Tibial nerve (tissue), 4 donors: ENCODE measurements at regions not wholly inside any gene's neighbourhood (a gene's known extent, or its start where the extent isn't known, plus 50 kb on each side); places are given as distances from the start of the nearest gene placed in this dataset.
"Not testable (repeated sequence)": the region's sequence is repeated elsewhere in the genome, so short reads cannot be mapped to it uniquely, and the experiment has no call there.

Source experiments
- DNase-seq, 2 donors: peaks; one replicate each; pipeline ENCODE4 v3.0.0-alpha.2; 2019; ENCODE audit warnings: low spot score in 2 of 2
- H3K27ac ChIP-seq, 4 donors: fragments of 200-600 bp; sonication (generic) in 3 of 4; one replicate each; pipeline ENCODE4 v1.5.1; 2017 to 2019; ENCODE audit warnings: mild to moderate bottlenecking in 1 of 4
- H3K27me3 ChIP-seq, 2 donors: fragments of 200-600 bp; sonication (generic) in 1 of 2; one replicate each; pipeline versions ENCODE4 v1.5.1 to v1.6.0; 2017 to 2019
- H3K36me3 ChIP-seq, 3 donors: fragments of 200-600 bp; sonication (generic); one replicate each; pipeline ENCODE4 v1.5.1; 2018 to 2019
- H3K4me1 ChIP-seq, 4 donors: fragments of 200-600 bp; sonication (generic) in 3 of 4; one replicate each; pipeline ENCODE4 v1.5.1; 2017 to 2019
- H3K4me3 ChIP-seq, 4 donors: fragments of 200-600 bp; sonication (generic) in 3 of 4; one replicate each; pipeline ENCODE4 v1.5.1; 2017 to 2019; ENCODE audit warnings: mild to moderate bottlenecking in 1 of 4, moderate library complexity in 1 of 4
- H3K9me3 ChIP-seq, 4 donors: fragments of 200-600 bp; sonication (generic) in 3 of 4; one replicate each; pipeline ENCODE4 v1.5.1; 2017 to 2019
- EP300 ChIP-seq, 2 donors: sonication (generic); formaldehyde crosslinking; IDR thresholded peaks; one replicate each; pipeline ENCODE4 v1.6.1; 2017; ENCODE audit warnings: antibody characterized with exemption in 2 of 2, mild to moderate bottlenecking in 1 of 2
- POLR2A ChIP-seq, 2 donors: fragments of 450-650 bp; IDR thresholded peaks; one replicate each; pipeline ENCODE4 v1.6.1; 2017; ENCODE audit warnings: antibody characterized with exemption in 2 of 2, mild to moderate bottlenecking in 2 of 2, moderate library complexity in 2 of 2
- WGBS, 2 donors: methylation state at CpG; one replicate each; pipeline ENCODE4 v1.1.5; 2018; 5-methylcytosine and 5-hydroxymethylcytosine counted together
- TF ChIP-seq, protein P1 (sequence below), 5 experiments: fragments of 200-600 bp in 3 of 5; fragments of 450-650 bp in 2 of 5; sonication (generic) in 3 of 5; IDR thresholded peaks; one replicate each; pipeline ENCODE4 v1.5.1; 2016 to 2019; ENCODE audit warnings: antibody characterized with exemption in 5 of 5, mild to moderate bottlenecking in 3 of 5, moderate library complexity in 2 of 5

DNA sequence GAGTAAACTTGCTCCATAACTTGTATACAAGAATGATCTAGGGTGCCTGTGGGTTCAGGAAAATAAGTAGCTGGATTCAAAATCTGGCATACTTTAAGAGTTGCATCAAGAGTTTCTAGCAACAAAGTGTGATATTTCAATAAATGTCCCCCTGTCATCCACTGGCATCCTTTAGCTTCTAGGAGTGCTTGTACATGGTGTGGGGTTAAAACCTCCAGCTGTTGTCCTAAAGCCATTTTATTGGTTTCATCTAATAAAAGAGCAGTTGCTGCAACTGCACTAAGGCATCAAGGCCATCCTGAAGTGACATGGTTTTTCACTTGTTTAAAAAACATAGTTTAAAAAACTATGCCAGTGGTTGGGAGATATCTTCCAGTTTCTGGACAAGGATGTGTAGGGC lies 148.4 kb downstream of the INHBA start:
- Histone ChIP-seq H3K27ac (no peak overlapping the region), H3K9me3 (peaks cover 0 to 7% (median 0%) of the 10 kb centered on the region in 4 donors), H3K4me3 (no peak overlapping the region), H3K36me3 (no peaks in the 10 kb centered on the region), H3K4me1 (no peaks in the 10 kb centered on the region), H3K27me3 (no peaks in the 10 kb centered on the region)
- no peak for DNase-seq
- TF ChIP-seq EP300 (IDR thresholded peaks at IDR 0.05) = no peak

DNA sequence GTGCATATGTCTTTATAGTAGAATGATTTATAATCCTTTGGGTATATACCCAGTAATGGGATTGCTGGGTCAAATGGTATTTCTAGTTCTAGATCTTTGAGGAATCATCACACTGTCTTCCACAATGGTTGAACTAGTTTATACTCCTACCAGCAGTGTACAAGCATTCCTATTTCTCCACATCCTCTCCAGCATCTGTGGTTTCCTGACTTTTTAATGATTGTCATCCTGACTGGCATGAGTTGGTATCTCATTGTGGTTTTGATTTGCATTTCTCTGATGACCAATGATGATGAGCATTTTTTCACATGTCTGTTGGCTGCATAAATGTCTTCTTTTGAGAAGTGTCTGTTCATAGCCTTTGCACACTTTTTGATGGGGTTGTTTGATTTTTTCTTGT lies 152.8 kb downstream of the INHBA start:
- not testable (repeated sequence) for H3K27ac ChIP-seq, H3K36me3 ChIP-seq, H3K4me3 ChIP-seq, H3K9me3 ChIP-seq, H3K27me3 ChIP-seq, DNase-seq, H3K4me1 ChIP-seq

- Histone ChIP-seq H3K36me3 (no peaks in the 10 kb centered on the region), H3K9me3 (no peaks in the 10 kb centered on the region), H3K27me3 (no peaks in the 10 kb centered on the region), H3K27ac (no peak overlapping the region), H3K4me1 (no peaks in the 10 kb centered on the region), H3K4me3 (no peak overlapping the region)
- no peak for TF ChIP-seq POLR2A (IDR thresholded peaks at IDR 0.05)
- TF ChIP-seq, protein P1, sequence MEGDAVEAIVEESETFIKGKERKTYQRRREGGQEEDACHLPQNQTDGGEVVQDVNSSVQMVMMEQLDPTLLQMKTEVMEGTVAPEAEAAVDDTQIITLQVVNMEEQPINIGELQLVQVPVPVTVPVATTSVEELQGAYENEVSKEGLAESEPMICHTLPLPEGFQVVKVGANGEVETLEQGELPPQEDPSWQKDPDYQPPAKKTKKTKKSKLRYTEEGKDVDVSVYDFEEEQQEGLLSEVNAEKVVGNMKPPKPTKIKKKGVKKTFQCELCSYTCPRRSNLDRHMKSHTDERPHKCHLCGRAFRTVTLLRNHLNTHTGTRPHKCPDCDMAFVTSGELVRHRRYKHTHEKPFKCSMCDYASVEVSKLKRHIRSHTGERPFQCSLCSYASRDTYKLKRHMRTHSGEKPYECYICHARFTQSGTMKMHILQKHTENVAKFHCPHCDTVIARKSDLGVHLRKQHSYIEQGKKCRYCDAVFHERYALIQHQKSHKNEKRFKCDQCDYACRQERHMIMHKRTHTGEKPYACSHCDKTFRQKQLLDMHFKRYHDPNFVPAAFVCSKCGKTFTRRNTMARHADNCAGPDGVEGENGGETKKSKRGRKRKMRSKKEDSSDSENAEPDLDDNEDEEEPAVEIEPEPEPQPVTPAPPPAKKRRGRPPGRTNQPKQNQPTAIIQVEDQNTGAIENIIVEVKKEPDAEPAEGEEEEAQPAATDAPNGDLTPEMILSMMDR (IDR thresholded peaks at IDR 0.05) = no peak
- TF ChIP-seq EP300 (IDR thresholded peaks at IDR 0.05) = no peak
- 87 to 89% methylated on average over 5 of the region's 5 CpGs for WGBS, 2 donors
- DNase-seq = no peak
Observed at GRCh38 chr7:41544241-41544640, 158.6 kb downstream of the INHBA start.

DNA sequence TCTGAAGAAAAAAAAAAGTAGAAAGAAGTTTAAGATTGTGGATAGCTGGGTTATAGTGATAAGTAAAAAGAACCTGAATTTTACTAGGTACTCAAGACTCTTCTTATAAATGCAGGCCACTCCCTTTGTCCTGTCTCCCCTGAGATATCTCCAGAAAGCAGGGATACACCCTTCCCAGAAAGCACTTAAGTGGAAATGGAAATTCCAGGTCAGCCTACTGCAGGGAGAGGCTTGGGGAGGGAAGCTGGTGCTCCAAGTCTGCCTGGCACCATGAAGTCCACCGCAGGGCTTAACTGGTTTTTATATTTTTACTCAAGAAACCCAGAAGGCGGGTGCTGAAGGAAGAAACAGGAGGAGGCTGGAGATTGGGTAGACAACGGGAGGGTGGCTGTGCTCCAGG lies 162.3 kb downstream of the INHBA start:
- no peak overlapping the region for H3K4me3 ChIP-seq
- peaks cover 0 to 2% (median 0%) of the 10 kb centered on the region in 4 donors for H3K4me1 ChIP-seq
- no peak for TF ChIP-seq POLR2A (IDR thresholded peaks at IDR 0.05)
- TF ChIP-seq, protein P1 (IDR thresholded peaks at IDR 0.05) = no peak
- TF ChIP-seq EP300 (IDR thresholded peaks at IDR 0.05) = no peak
- no peaks in the 10 kb centered on the region for H3K36me3 ChIP-seq
- no peaks in the 10 kb centered on the region for H3K27me3 ChIP-seq
- 91 to 96% methylated on average over 3 of the region's 3 CpGs for WGBS, 2 donors
- DNase-seq = no peak
- H3K9me3 ChIP-seq = no peaks in the 10 kb centered on the region
- no peak overlapping the region for H3K27ac ChIP-seq

DNA sequence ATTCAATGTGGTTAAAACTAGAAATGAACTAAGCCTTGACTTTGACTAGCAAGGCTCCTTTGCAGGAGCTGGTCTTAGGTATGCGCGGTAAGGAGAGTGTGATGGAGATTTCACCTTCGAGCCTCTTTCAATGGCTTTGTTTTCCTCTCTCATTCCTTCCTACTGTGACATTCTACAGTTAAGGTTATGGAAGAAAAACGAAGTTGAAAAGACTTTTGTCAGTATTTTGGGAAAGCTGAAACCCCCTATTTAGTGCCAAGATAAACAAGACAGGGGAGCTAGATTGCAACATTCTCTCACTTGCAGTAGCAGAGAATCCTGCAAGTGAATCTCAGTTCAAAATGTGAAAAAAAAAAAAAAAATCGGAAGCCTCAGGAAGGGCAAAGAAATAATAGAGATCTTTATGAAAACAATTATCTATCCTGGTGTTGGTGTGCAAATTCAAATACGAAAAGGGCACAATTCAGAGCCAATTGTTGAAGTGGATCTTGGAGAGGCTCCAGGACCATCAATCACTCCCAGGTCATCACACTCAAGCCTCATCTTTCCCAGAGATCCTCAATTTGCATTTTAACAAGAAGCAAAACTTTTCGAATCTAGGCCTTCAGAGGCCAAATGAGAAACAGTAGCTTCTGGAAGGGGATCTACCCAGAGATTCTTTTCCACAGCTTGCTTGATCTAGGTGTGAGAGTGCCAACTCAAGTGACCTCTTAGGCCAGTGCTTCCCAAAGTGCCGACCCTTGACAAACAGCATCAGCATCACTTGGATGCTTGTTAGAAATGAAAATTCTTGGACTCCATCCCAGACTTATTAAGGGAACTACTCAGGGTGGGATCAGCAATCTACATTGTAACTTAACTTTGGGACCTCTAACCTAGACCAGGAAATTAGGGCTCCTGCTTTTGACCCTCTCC lies 163.8 kb downstream of the INHBA start:
- H3K9me3 ChIP-seq = no peaks in the 10 kb centered on the region
- DNase-seq = no peak
- WGBS, 2 donors = 26 to 31% methylated on average over 8 of the region's 8 CpGs
- H3K4me1 ChIP-seq = peaks cover 0 to 2% (median 0%) of the 10 kb centered on the region in 4 donors
- H3K27ac ChIP-seq = no peak overlapping the region
- TF ChIP-seq EP300 (IDR thresholded peaks at IDR 0.05) (no peak), POLR2A (IDR thresholded peaks at IDR 0.05) (no peak)
- TF ChIP-seq, protein P1 (IDR thresholded peaks at IDR 0.05) = no peak
- no peak overlapping the region for H3K4me3 ChIP-seq
- no peaks in the 10 kb centered on the region for H3K27me3 ChIP-seq
- H3K36me3 ChIP-seq = no peaks in the 10 kb centered on the region

GRCh38 chr7:41536873-41537665 lies 165.8 kb downstream of the INHBA start:
- Histone ChIP-seq H3K36me3 (no peaks in the 10 kb centered on the region), H3K27ac (no peak overlapping the region), H3K4me1 (peaks cover 0 to 2% (median 0%) of the 10 kb centered on the region in 4 donors), H3K27me3 (no peaks in the 10 kb centered on the region), H3K9me3 (no peaks in the 10 kb centered on the region), H3K4me3 (no peak overlapping the region)
- WGBS, 2 donors = 89 to 92% methylated on average over 9 of the region's 9 CpGs
- TF ChIP-seq, protein P1 (IDR thresholded peaks at IDR 0.05) = no peak
- TF ChIP-seq POLR2A (IDR thresholded peaks at IDR 0.05) = no peak
- TF ChIP-seq EP300 (IDR thresholded peaks at IDR 0.05) = no peak
- DNase-seq = no peak
